NB4 (cell line): ENCODE measurements at regions not wholly inside any gene's neighbourhood (a gene's known extent, or its start where the extent isn't known, plus 50 kb on each side); places are given as distances from the start of the nearest gene placed in this dataset.
"Not testable (repeated sequence)": the region's sequence is repeated elsewhere in the genome, so short reads cannot be mapped to it uniquely, and the experiment has no call there.

Source experiments
- DNase-seq: peaks from one replicate; pipeline ENCODE4 v3.0.0; 2010; ENCODE audit warnings: low read depth
- H3K4me3 ChIP-seq: one replicate; pipeline ENCODE4 v1.5.1; 2011; ENCODE audit warnings: mild to moderate bottlenecking, low read depth, low read length, moderate library complexity
- CTCF ChIP-seq: IDR thresholded peaks from one replicate; pipeline ENCODE4 v1.5.1; 2012; ENCODE audit warnings: low read depth, low read length
- MYC ChIP-seq: IDR thresholded peaks from 2 replicates; pipeline ENCODE4 v1.6.1; 2011; ENCODE audit warnings: low read depth, low read length
- POLR2A ChIP-seq: IDR thresholded peaks from 2 replicates; pipeline ENCODE4 v1.6.1; 2011; ENCODE audit warnings: mild to moderate bottlenecking; ENCODE audit not compliant: insufficient read length; ENCODE audit errors: extremely low read depth
- TF ChIP-seq, protein P1 (sequence below): IDR thresholded peaks from 2 replicates; pipeline ENCODE4 v1.6.1; 2011; ENCODE audit warnings: low read depth, low read length

- no peak overlapping the region for H3K4me3 ChIP-seq
- no peak for DNase-seq
- TF ChIP-seq CTCF (no peak), MYC (no peak), POLR2A (no peak)
- TF ChIP-seq, protein P1, sequence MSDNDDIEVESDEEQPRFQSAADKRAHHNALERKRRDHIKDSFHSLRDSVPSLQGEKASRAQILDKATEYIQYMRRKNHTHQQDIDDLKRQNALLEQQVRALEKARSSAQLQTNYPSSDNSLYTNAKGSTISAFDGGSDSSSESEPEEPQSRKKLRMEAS: no peak
Observed at GRCh38 chr1:68706639-68707317, 209.9 kb upstream of the DEPDC1 start.

DNA sequence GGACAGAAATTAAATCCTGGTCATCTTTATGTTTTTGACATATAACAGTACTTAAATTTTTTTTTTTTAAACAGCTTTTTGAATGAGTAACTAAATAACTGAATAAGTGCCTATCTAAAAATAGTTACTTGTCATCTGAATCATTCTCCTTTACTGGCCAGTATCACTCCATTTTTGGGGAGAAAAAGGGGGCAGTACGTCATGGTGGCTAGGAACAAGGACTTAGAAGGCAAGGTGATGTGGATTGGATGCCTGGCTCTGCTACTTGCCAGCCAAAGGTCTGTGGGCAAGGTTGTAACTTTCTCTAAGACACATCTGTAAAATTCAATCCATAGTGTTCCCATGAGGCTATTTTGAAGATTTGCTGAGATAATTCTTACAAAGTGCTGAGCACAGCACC, 220.4 kb upstream of the DEPDC1 start:
- no peak for DNase-seq
- TF ChIP-seq POLR2A (no peak), CTCF (no peak), MYC (no peak)
- TF ChIP-seq, protein P1: no peak
- no peak overlapping the region for H3K4me3 ChIP-seq

DNA sequence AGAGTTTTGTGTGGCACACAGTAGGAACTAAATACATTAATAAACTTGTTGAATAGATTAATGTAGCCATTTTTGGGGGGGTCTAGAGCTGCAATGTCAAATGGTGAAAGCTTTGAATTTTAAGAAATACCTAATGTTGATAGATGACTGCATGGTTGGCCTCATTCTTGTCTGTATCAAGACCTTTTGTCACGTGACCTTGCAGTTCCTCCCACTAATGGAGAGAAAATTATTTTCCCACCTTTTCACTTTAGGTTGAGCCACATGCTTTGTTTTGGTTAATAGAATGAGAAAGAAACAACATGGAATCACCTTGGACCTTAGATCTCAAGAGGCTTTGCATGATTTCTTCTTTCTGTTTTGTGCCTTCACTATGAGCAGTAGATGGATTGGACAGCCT, 223.6 kb upstream of the DEPDC1 start:
- no peak overlapping the region for H3K4me3 ChIP-seq
- TF ChIP-seq POLR2A (no peak), MYC (no peak), CTCF (no peak)
- TF ChIP-seq, protein P1: no peak
- no peak for DNase-seq

- H3K4me3 ChIP-seq: no peak overlapping the region
- DNase-seq: no peak
- TF ChIP-seq, protein P1: no peak
- TF ChIP-seq POLR2A (no peak), MYC (no peak), CTCF (no peak)
Observed at GRCh38 chr1:68723791-68724190, 226.9 kb upstream of the DEPDC1 start.

GRCh38 chr1:68725001-68725752, 228.3 kb upstream of the DEPDC1 start:
- no peak overlapping the region for H3K4me3 ChIP-seq
- no peak for DNase-seq
- TF ChIP-seq CTCF: no peak
- TF ChIP-seq POLR2A: no peak
- TF ChIP-seq MYC: no peak
- TF ChIP-seq, protein P1: no peak

GRCh38 chr1:68739486-68739885, 242.6 kb upstream of the DEPDC1 start:
- not testable (repeated sequence) for DNase-seq, H3K4me3 ChIP-seq
